ENCODE measurements at regions not wholly inside any gene's neighbourhood (a gene's known extent, or its start where the extent isn't known, plus 50 kb on each side); places are given as distances from the start of the nearest gene placed in this dataset.
"Not testable (repeated sequence)": the region's sequence is repeated elsewhere in the genome, so short reads cannot be mapped to it uniquely, and the experiment has no call there.

DNA sequence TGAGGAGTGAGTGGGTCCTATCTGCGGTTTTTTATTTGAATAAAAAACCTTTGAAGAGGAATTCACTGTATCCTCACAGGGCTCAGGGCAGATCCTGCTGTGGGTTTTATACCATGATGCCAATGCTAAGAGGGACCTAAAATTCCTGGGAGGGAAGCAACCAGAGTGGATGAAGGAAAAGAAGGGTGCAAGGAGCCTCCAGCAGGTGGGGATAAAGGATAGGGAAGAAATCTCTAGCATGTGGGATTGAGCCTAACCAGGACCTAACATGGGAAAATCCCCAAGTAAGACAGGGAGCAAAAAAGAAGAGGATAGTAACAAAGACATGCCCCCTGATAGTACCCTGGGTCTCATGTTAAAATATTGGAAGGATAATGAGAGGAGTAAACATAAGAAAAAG, 652.8 kb downstream of the GOLGA6L6 start:
- no CpG with 5 or more reads among the region's 1 CpG for WGBS (ENCODE audit: insufficient coverage, low lambda C conversion rate)
- not testable (repeated sequence) for H3K36me3 ChIP-seq (ENCODE audit: control insufficient read depth, insufficient read depth, low read length); H3K4me1 ChIP-seq (ENCODE audit: control insufficient read depth, insufficient read depth, low read length); H3K27me3 ChIP-seq (ENCODE audit: control insufficient read depth, insufficient read depth, low read length); H3K4me3 ChIP-seq (ENCODE audit: low read length); H3K9me3 ChIP-seq (ENCODE audit: control insufficient read depth, low read depth, low read length); H3K27ac ChIP-seq (ENCODE audit: low read length); DNase-seq

DNA sequence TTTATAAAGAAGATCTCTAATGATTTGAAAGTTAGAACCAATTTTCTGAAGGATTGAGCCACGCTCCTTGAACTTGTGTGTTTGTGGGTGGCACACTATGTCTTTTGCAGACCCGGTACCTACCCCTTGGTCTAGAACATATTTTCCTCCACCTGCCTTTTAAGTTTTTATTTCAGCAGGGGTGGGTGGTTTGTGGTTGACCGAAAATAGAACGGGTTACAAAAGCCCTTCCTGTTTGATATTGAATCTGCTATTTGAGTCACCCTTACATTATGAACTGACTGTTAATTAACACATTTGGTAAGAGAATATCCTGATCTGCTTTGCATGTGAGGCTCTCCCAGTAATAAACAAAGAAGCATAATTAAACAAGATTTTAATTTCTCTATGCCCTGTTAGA, 697.5 kb downstream of the GOLGA6L6 start:
- not testable (repeated sequence) for H3K27me3 ChIP-seq (ENCODE audit: control insufficient read depth, insufficient read depth, low read length); DNase-seq; H3K27ac ChIP-seq (ENCODE audit: low read length); H3K4me3 ChIP-seq (ENCODE audit: low read length); H3K9me3 ChIP-seq (ENCODE audit: control insufficient read depth, low read depth, low read length); H3K36me3 ChIP-seq (ENCODE audit: control insufficient read depth, insufficient read depth, low read length); H3K4me1 ChIP-seq (ENCODE audit: control insufficient read depth, insufficient read depth, low read length)
- no CpG with 5 or more reads among the region's 4 CpGs for WGBS (ENCODE audit: insufficient coverage, low lambda C conversion rate)

Measured in large intestine (tissue), 3 donors.